Endodermal cell (in vitro differentiated cells): ENCODE measurements at regions not wholly inside any gene's neighbourhood (a gene's known extent, or its start where the extent isn't known, plus 50 kb on each side); places are given as distances from the start of the nearest gene placed in this dataset.

Source experiments
- DNase-seq: peaks from one replicate; pipeline ENCODE4 v3.0.0-alpha.2; 2017
- H3K27ac ChIP-seq: 2 replicates; pipeline ENCODE4 v1.5.1; 2013; ENCODE audit warnings: mild to moderate bottlenecking, low read depth, low read length, moderate library complexity
- H3K27me3 ChIP-seq: 2 replicates; pipeline ENCODE4 v1.6.1; 2013; ENCODE audit warnings: mild to moderate bottlenecking, low read length, moderate library complexity; ENCODE audit not compliant: insufficient read depth, control insufficient read depth, poor library complexity, severe bottlenecking
- H3K36me3 ChIP-seq: 2 replicates; pipeline ENCODE4 v1.7.0; 2013; ENCODE audit warnings: mild to moderate bottlenecking, low read length, moderate library complexity; ENCODE audit not compliant: control insufficient read depth, insufficient read depth
- H3K4me1 ChIP-seq: one replicate; pipeline ENCODE4 v1.7.0; 2013; ENCODE audit warnings: low read length; ENCODE audit not compliant: control insufficient read depth, insufficient read depth
- H3K4me3 ChIP-seq: 2 replicates; pipeline ENCODE4 v1.5.1; 2013; ENCODE audit warnings: mild to moderate bottlenecking, low read length, moderate library complexity
- H3K9ac ChIP-seq: 2 replicates; pipeline ENCODE4 v1.6.1; 2013; ENCODE audit warnings: mild to moderate bottlenecking, low read length, moderate library complexity; ENCODE audit not compliant: poor library complexity, severe bottlenecking; ENCODE audit errors: extremely low read depth
- H3K9me3 ChIP-seq: 2 replicates; pipeline ENCODE4 v1.6.1; 2013; ENCODE audit warnings: mild to moderate bottlenecking, low read length, moderate library complexity; ENCODE audit not compliant: control insufficient read depth
- H3K27ac Mint-ChIP-seq: 2 replicates; pipeline ENCODE4 v1.8.0; 2020; ENCODE audit warnings: mixed read lengths
- H3K27me3 Mint-ChIP-seq: 2 replicates; pipeline ENCODE4 v1.8.0; 2021; ENCODE audit warnings: mild to moderate bottlenecking, mixed read lengths; ENCODE audit not compliant: insufficient read depth
- H3K36me3 Mint-ChIP-seq: 2 replicates; pipeline ENCODE4 v1.8.0; 2020; ENCODE audit warnings: low read depth, mixed read lengths
- H3K4me1 Mint-ChIP-seq: 2 replicates; pipeline ENCODE4 v1.8.0; 2020; ENCODE audit warnings: mixed read lengths
- H3K4me3 Mint-ChIP-seq: 2 replicates; pipeline ENCODE4 v1.8.0; 2020; ENCODE audit warnings: mild to moderate bottlenecking, moderate library complexity, mixed read lengths
- H3K9me3 Mint-ChIP-seq: 2 replicates; pipeline ENCODE4 v1.8.0; 2020; ENCODE audit warnings: mild to moderate bottlenecking, mixed read lengths
- CTCF ChIP-seq: fragments of 200-600 bp; sonication (generic); conservative IDR thresholded peaks from 2 replicates; pipeline ENCODE4 v1.5.0; 2021; ENCODE audit warnings: antibody characterized with exemption, mild to moderate bottlenecking
- WGBS, 2 experiments: methylation state at CpG; one replicate each; pipeline versions ENCODE4 v1.1.5 to v1.1.7; 2013; ENCODE audit warnings: missing lambda C conversion rate in 2 of 2, mixed read lengths in 1 of 2; ENCODE audit not compliant: insufficient coverage in 1 of 2, insufficient read length in 1 of 2; 5-methylcytosine and 5-hydroxymethylcytosine counted together

- H3K27me3 Mint-ChIP-seq = no peaks in the 10 kb centered on the region
- no peak for TF ChIP-seq CTCF
- no peaks in the 10 kb centered on the region for H3K36me3 Mint-ChIP-seq
- Histone ChIP-seq H3K4me1 (peaks cover 19% of the 10 kb centered on the region), H3K36me3 (no peaks in the 10 kb centered on the region), H3K4me3 (no peak overlapping the region), H3K9ac (no peak overlapping the region), H3K27ac (no peak overlapping the region), H3K27me3 (no peaks in the 10 kb centered on the region), H3K9me3 (no peaks in the 10 kb centered on the region)
- whole genome bisulfite sequencing, 2 experiments = 86 to 90% methylated on average over 5 to 7 of the region's 7 CpGs
- H3K4me1 Mint-ChIP-seq = peaks cover 20% of the 10 kb centered on the region
- H3K9me3 Mint-ChIP-seq = no peaks in the 10 kb centered on the region
- H3K4me3 Mint-ChIP-seq = no peak overlapping the region
- no peak for DNase-seq
- H3K27ac Mint-ChIP-seq = no peak overlapping the region
Observed at GRCh38 chr21:14675774-14676530, 129.8 kb upstream of the SAMSN1 start.

GRCh38 chr21:14673649-14674048 is 127.5 kb upstream of the SAMSN1 start:
- Histone ChIP-seq H3K36me3 (no peaks in the 10 kb centered on the region), H3K4me1 (peaks cover 19% of the 10 kb centered on the region), H3K27ac (no peak overlapping the region), H3K4me3 (no peak overlapping the region), H3K9me3 (no peaks in the 10 kb centered on the region), H3K27me3 (no peaks in the 10 kb centered on the region), H3K9ac (no peak overlapping the region)
- no peak for TF ChIP-seq CTCF
- Mint-ChIP-seq H3K27me3 (no peaks in the 10 kb centered on the region), H3K27ac (no peak overlapping the region), H3K4me3 (no peak overlapping the region), H3K9me3 (no peaks in the 10 kb centered on the region), H3K4me1 (peaks cover 20% of the 10 kb centered on the region), H3K36me3 (no peaks in the 10 kb centered on the region)
- no peak for DNase-seq
- 25 to 30% methylated on average over 2 to 3 of the region's 3 CpGs for WGBS, 2 experiments

GRCh38 chr21:14672466-14672865 is 126.4 kb upstream of the SAMSN1 start:
- no peaks in the 10 kb centered on the region for H3K9me3 ChIP-seq
- TF ChIP-seq CTCF = no peak
- peaks cover 19% of the 10 kb centered on the region for H3K4me1 ChIP-seq
- no peak overlapping the region for H3K9ac ChIP-seq
- no peaks in the 10 kb centered on the region for H3K36me3 Mint-ChIP-seq
- 100% methylated on average over 1 of the region's 1 CpG; no CpG with 5 or more reads in 1 of the 2 experiments for WGBS, 2 experiments
- no peaks in the 10 kb centered on the region for H3K27me3 ChIP-seq
- no peak for DNase-seq
- H3K36me3 ChIP-seq = no peaks in the 10 kb centered on the region
- no peaks in the 10 kb centered on the region for H3K9me3 Mint-ChIP-seq
- H3K27me3 Mint-ChIP-seq = no peaks in the 10 kb centered on the region
- H3K4me3 ChIP-seq = no peak overlapping the region
- no peak overlapping the region for H3K27ac ChIP-seq
- H3K27ac Mint-ChIP-seq = no peak overlapping the region
- H3K4me1 Mint-ChIP-seq = peaks cover 17% of the 10 kb centered on the region
- H3K4me3 Mint-ChIP-seq = no peak overlapping the region
